Osteoblast (primary cell): ENCODE measurements at regions not wholly inside any gene's neighbourhood (a gene's known extent, or its start where the extent isn't known, plus 50 kb on each side); places are given as distances from the start of the nearest gene placed in this dataset.

Experiments used
- DNase-seq: peaks from one replicate; pipeline ENCODE4 v3.0.0; 2011; ENCODE audit warnings: low spot score, mixed read lengths; ENCODE audit not compliant: insufficient read length; ENCODE audit errors: missing footprints
- H2AFZ ChIP-seq: 2 replicates; pipeline ENCODE4 v1.6.0; 2011; ENCODE audit warnings: mild to moderate bottlenecking, low read length
- H3K27ac ChIP-seq: 2 replicates; pipeline ENCODE4 v1.5.1; 2011; ENCODE audit warnings: mild to moderate bottlenecking, low read depth, low read length, moderate library complexity
- H3K27me3 ChIP-seq: 2 replicates; pipeline ENCODE4 v1.6.0; 2012; ENCODE audit warnings: mild to moderate bottlenecking, control low read depth, inconsistent platforms, low read length, moderate library complexity; ENCODE audit not compliant: insufficient read depth
- H3K36me3 ChIP-seq: 2 replicates; pipeline ENCODE4 v1.5.1; 2011; ENCODE audit warnings: mild to moderate bottlenecking, low read length, control low read depth, moderate library complexity; ENCODE audit not compliant: insufficient read depth
- H3K4me1 ChIP-seq: 2 replicates; pipeline ENCODE4 v1.5.1; 2011; ENCODE audit warnings: mild to moderate bottlenecking, low read length, control low read depth, moderate library complexity; ENCODE audit not compliant: insufficient read depth
- H3K4me2 ChIP-seq: 2 replicates; pipeline ENCODE4 v1.6.0; 2011; ENCODE audit warnings: mild to moderate bottlenecking, low read length; ENCODE audit not compliant: insufficient read depth
- H3K4me3 ChIP-seq: fragments of 200-600 bp; sonication (generic); 3 replicates; pipeline ENCODE4 v1.5.1; 2012; ENCODE audit warnings: mild to moderate bottlenecking, low read length, inconsistent platforms; ENCODE audit not compliant: insufficient read depth
- H3K79me2 ChIP-seq: 2 replicates; pipeline ENCODE4 v1.6.0; 2012; ENCODE audit warnings: mild to moderate bottlenecking, low read length, control low read depth, inconsistent platforms; ENCODE audit not compliant: insufficient read depth
- H3K9me3 ChIP-seq: 2 replicates; pipeline ENCODE4 v1.5.1; 2011; ENCODE audit warnings: low read depth, low read length, control low read depth
- H4K20me1 ChIP-seq: 2 replicates; pipeline ENCODE4 v1.6.0; 2012; ENCODE audit warnings: mild to moderate bottlenecking, low read length, control low read depth; ENCODE audit not compliant: insufficient read depth
- TF ChIP-seq, protein P1 (sequence below): IDR thresholded peaks from 2 replicates; pipeline ENCODE4 v1.5.1; 2011; ENCODE audit warnings: mild to moderate bottlenecking, low read depth, low read length, moderate library complexity; ENCODE audit errors: extremely low read depth

DNA sequence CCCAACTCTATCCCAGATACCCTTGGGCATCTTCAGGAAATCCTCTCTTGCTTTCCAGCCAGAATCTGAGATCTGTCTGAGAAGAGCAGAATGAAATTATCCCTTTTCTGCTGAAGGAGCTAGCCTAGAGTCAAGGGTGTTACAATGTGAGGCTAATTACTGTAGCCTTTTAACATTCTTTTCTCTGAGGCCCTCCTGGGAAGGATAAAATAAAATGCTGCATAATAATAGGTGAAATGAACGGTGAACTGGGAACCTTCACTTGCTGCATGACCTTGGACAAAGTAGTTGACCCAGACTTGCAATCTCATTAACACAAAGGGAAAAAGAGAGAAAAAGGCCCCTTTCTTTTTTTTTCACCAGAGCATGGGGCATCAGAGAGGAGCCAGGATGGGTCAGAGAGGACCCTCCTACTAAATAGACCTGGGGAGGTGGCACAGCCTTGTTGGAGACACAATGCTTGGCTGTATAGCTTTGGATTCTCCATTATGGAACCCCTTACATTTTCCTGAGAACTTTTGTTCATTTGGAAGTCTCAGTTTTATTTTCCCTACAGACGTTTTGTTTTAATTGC, 137.0 kb upstream of the LIPC start:
- Histone ChIP-seq H3K36me3 (no peaks in the 10 kb centered on the region), H3K9me3 (no peaks in the 10 kb centered on the region), H3K4me3 (no peak overlapping the region), H4K20me1 (no peaks in the 10 kb centered on the region), H3K27ac (no peak overlapping the region), H3K4me1 (peaks cover 11% of the 10 kb centered on the region), H2AFZ (no peak overlapping the region), H3K27me3 (peaks cover 5% of the 10 kb centered on the region), H3K79me2 (no peaks in the 10 kb centered on the region), H3K4me2 (no peak overlapping the region)
- DNase-seq, result no peak
- TF ChIP-seq, protein P1, sequence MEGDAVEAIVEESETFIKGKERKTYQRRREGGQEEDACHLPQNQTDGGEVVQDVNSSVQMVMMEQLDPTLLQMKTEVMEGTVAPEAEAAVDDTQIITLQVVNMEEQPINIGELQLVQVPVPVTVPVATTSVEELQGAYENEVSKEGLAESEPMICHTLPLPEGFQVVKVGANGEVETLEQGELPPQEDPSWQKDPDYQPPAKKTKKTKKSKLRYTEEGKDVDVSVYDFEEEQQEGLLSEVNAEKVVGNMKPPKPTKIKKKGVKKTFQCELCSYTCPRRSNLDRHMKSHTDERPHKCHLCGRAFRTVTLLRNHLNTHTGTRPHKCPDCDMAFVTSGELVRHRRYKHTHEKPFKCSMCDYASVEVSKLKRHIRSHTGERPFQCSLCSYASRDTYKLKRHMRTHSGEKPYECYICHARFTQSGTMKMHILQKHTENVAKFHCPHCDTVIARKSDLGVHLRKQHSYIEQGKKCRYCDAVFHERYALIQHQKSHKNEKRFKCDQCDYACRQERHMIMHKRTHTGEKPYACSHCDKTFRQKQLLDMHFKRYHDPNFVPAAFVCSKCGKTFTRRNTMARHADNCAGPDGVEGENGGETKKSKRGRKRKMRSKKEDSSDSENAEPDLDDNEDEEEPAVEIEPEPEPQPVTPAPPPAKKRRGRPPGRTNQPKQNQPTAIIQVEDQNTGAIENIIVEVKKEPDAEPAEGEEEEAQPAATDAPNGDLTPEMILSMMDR, result no peak

DNA sequence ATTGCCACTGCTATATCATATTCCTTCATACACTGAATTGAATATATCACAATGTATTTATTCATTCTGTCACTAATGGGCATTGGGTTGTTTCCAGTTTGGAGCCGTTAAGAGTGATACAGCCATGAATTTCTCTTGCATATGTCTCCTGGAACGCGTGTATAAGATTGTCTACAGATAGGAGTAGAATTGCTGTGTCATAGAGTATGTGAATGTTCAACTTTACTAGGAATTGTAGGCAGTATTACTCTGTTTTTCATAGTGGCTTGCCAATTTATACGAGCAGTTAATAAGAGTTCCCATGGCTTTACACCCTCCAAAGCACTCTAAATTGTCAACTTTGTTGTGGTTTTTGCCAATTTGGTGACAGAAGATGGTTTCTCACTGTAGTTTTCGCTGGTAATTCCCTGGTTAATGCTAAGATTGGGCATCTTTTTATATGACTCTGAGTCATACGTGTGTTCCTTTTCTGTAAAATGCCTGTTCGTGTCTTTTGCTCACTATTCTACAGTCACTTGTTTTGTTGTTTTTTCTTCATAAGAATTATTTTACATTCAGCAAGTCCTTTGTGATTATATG, 136.1 kb upstream of the LIPC start:
- no peaks in the 10 kb centered on the region for H3K36me3 ChIP-seq
- DNase-seq, result no peak
- no peaks in the 10 kb centered on the region for H3K79me2 ChIP-seq
- no peak overlapping the region for H3K4me3 ChIP-seq
- no peak overlapping the region for H3K27ac ChIP-seq
- H3K27me3 ChIP-seq, result peaks cover 5% of the 10 kb centered on the region
- no peak overlapping the region for H3K4me2 ChIP-seq
- no peak overlapping the region for H2AFZ ChIP-seq
- peaks cover 11% of the 10 kb centered on the region for H3K4me1 ChIP-seq
- no peaks in the 10 kb centered on the region for H4K20me1 ChIP-seq
- TF ChIP-seq, protein P1, result no peak
- H3K9me3 ChIP-seq, result no peaks in the 10 kb centered on the region

DNA sequence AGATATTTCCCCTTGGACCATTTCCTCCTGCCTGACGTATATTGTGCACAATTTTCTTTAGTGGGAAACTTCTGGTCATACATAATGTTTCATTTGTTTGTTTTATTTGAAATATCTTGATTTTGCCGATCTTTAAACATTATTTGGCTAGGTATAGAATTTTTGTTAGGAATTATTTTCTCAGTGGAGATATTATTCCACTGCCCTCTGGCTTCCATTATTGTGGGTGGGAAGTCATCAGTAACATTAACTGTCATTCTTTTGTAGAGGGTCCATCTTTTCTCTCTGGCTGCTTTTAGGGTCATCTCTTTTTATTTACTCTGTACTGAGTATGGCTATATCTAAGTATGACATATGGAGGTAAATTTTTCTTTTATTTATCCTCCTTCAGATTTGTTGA, 135.5 kb upstream of the LIPC start:
- TF ChIP-seq, protein P1, result no peak
- Histone ChIP-seq H3K27ac (no peak overlapping the region), H3K27me3 (peaks cover 5% of the 10 kb centered on the region), H3K4me3 (no peak overlapping the region), H3K4me2 (no peak overlapping the region), H3K79me2 (no peaks in the 10 kb centered on the region), H3K36me3 (no peaks in the 10 kb centered on the region), H2AFZ (no peak overlapping the region), H3K4me1 (peaks cover 11% of the 10 kb centered on the region), H4K20me1 (no peaks in the 10 kb centered on the region), H3K9me3 (no peaks in the 10 kb centered on the region)
- no peak for DNase-seq

DNA sequence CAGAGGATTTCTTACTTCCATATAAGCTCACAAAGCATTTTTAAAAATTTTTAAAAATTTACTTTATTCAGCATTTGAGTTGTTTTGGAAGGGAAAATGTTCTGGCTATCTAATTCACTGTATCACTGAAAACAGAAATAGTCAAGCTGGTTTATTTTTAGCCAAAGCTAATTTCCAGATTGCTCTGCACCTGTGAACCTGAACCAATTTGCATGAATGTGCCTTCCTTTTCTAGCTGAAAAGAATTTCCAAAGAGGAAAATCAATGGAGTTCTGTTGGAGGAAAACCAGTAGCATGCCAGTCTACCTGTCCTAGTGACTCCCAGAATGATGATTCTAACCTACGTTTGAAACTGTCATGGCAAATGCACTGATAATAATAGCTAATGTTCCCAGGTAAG, 134.2 kb upstream of the LIPC start:
- DNase-seq, result no peak
- H3K4me2 ChIP-seq, result no peak overlapping the region
- H3K27me3 ChIP-seq, result peaks cover 10% of the 10 kb centered on the region
- no peak overlapping the region for H3K4me3 ChIP-seq
- H2AFZ ChIP-seq, result no peak overlapping the region
- TF ChIP-seq, protein P1, result no peak
- no peak overlapping the region for H3K27ac ChIP-seq
- no peaks in the 10 kb centered on the region for H4K20me1 ChIP-seq
- H3K79me2 ChIP-seq, result no peaks in the 10 kb centered on the region
- no peaks in the 10 kb centered on the region for H3K36me3 ChIP-seq
- peaks cover 11% of the 10 kb centered on the region for H3K4me1 ChIP-seq
- H3K9me3 ChIP-seq, result no peaks in the 10 kb centered on the region
